ENCODE measurements at regions not wholly inside any gene's neighbourhood (a gene's known extent, or its start where the extent isn't known, plus 50 kb on each side); places are given as distances from the start of the nearest gene placed in this dataset.

GRCh38 chr21:35144978-35145377, 95.9 kb upstream of the RUNX1 start:
- no peaks in the 10 kb centered on the region for H3K9me3 ChIP-seq
- DNase-seq: no peak
- H2AFZ ChIP-seq (ENCODE audit: low read depth): no peak overlapping the region
- no peaks in the 10 kb centered on the region for H3K79me2 ChIP-seq (ENCODE audit: insufficient read depth)
- H3K4me2 ChIP-seq: no peak overlapping the region
- 64% methylated on average over 2 of the region's 2 CpGs for WGBS (ENCODE audit: low lambda C conversion rate)
- no peaks in the 10 kb centered on the region for H3K9me2 ChIP-seq
- H4K20me1 ChIP-seq (ENCODE audit: insufficient read depth): no peaks in the 10 kb centered on the region
- no peak overlapping the region for H3K9ac ChIP-seq
- no peaks in the 10 kb centered on the region for H3K36me3 ChIP-seq (replicated peaks in 1 of 2; ENCODE audit: control insufficient read depth in 1 of 2, insufficient read depth in 2 of 2, low read length in 1 of 2)
- no peak for TF ChIP-seq TEAD4 (IDR thresholded peaks at IDR 0.05; ENCODE audit: borderline replicate concordance, insufficient read depth)
- no peak for TF ChIP-seq FOXJ3 (CRISPR knock-in tag; IDR thresholded peaks at IDR 0.05)
- TF ChIP-seq POLR2AphosphoS5 (IDR thresholded peaks at IDR 0.05; ENCODE audit: low read depth, low read length): no peak
- no peak for TF ChIP-seq RXRA (IDR thresholded peaks at IDR 0.05; ENCODE audit: borderline replicate concordance, low read depth)
- TF ChIP-seq ELF1 (IDR thresholded peaks at IDR 0.05): no peak
- TF ChIP-seq CTCF (IDR thresholded peaks at IDR 0.05): no peak
- no peak for TF ChIP-seq MEF2A (IDR thresholded peaks at IDR 0.05; ENCODE audit: borderline replicate concordance, low read depth)
- no peak for TF ChIP-seq RFX5 (IDR thresholded peaks at IDR 0.05; ENCODE audit: low read length)
- no peak for TF ChIP-seq GATA2 (CRISPR knock-in tag; IDR thresholded peaks at IDR 0.05)
- TF ChIP-seq MXI1 (IDR thresholded peaks at IDR 0.05; ENCODE audit: low read depth, low read length): no peak
- TF ChIP-seq, protein P1, sequence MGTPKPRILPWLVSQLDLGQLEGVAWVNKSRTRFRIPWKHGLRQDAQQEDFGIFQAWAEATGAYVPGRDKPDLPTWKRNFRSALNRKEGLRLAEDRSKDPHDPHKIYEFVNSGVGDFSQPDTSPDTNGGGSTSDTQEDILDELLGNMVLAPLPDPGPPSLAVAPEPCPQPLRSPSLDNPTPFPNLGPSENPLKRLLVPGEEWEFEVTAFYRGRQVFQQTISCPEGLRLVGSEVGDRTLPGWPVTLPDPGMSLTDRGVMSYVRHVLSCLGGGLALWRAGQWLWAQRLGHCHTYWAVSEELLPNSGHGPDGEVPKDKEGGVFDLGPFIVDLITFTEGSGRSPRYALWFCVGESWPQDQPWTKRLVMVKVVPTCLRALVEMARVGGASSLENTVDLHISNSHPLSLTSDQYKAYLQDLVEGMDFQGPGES (IDR thresholded peaks at IDR 0.05; ENCODE audit: low read depth, low read length): no peak
- TF ChIP-seq, protein P2, sequence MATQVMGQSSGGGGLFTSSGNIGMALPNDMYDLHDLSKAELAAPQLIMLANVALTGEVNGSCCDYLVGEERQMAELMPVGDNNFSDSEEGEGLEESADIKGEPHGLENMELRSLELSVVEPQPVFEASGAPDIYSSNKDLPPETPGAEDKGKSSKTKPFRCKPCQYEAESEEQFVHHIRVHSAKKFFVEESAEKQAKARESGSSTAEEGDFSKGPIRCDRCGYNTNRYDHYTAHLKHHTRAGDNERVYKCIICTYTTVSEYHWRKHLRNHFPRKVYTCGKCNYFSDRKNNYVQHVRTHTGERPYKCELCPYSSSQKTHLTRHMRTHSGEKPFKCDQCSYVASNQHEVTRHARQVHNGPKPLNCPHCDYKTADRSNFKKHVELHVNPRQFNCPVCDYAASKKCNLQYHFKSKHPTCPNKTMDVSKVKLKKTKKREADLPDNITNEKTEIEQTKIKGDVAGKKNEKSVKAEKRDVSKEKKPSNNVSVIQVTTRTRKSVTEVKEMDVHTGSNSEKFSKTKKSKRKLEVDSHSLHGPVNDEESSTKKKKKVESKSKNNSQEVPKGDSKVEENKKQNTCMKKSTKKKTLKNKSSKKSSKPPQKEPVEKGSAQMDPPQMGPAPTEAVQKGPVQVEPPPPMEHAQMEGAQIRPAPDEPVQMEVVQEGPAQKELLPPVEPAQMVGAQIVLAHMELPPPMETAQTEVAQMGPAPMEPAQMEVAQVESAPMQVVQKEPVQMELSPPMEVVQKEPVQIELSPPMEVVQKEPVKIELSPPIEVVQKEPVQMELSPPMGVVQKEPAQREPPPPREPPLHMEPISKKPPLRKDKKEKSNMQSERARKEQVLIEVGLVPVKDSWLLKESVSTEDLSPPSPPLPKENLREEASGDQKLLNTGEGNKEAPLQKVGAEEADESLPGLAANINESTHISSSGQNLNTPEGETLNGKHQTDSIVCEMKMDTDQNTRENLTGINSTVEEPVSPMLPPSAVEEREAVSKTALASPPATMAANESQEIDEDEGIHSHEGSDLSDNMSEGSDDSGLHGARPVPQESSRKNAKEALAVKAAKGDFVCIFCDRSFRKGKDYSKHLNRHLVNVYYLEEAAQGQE (IDR thresholded peaks at IDR 0.05; ENCODE audit: low read depth, low read length): no peak
- TF ChIP-seq SMC3 (IDR thresholded peaks at IDR 0.05; ENCODE audit: low read depth, low read length): no peak
- no peak for TF ChIP-seq USF2 (IDR thresholded peaks at IDR 0.05; ENCODE audit: borderline replicate concordance, low read depth, low read length)
- TF ChIP-seq YY1 (IDR thresholded peaks at IDR 0.05; ENCODE audit: low read depth): no peak
- no peak for TF ChIP-seq NRF1 (IDR thresholded peaks at IDR 0.05; ENCODE audit: low read depth, low read length)
- TF ChIP-seq FOSL2 (IDR thresholded peaks at IDR 0.05; ENCODE audit: borderline replicate concordance, low read depth): no peak
- TF ChIP-seq EZH2phosphoT487 (IDR thresholded peaks at IDR 0.05; ENCODE audit: borderline replicate concordance, low read depth): no peak
- TF ChIP-seq GABPA (IDR thresholded peaks at IDR 0.05; ENCODE audit: low read depth): no peak
- H3K4me1 ChIP-seq (ENCODE audit: control insufficient read depth in 1 of 2, insufficient read depth in 2 of 2, low read depth in 1 of 2, low read length in 1 of 2): peaks cover 0 to 3% of the 10 kb centered on the region in 2 experiments; a peak in 1 of 4 replicates
- H3K4me3 ChIP-seq (ENCODE audit: low read depth in 2 of 2, low read length in 1 of 2): no peak overlapping the region
- no peak overlapping the region for H3K27ac ChIP-seq (ENCODE audit: low read depth in 2 of 2, low read length in 1 of 2)
- CTCF ChIA-PET: no interaction called here
- H3F3A ChIP-seq (replicated peaks; ENCODE audit: insufficient read depth): peaks cover 4% of the 10 kb centered on the region
- no peaks in the 10 kb centered on the region for H3K27me3 ChIP-seq (ENCODE audit: insufficient read depth)
- POLR2A ChIA-PET: no interaction called here

Data from SK-N-SH (cell line).